Neural cell (in vitro differentiated cells): ENCODE measurements at regions not wholly inside any gene's neighbourhood (a gene's known extent, or its start where the extent isn't known, plus 50 kb on each side); places are given as distances from the start of the nearest gene placed in this dataset.

Experiments used
- H2AFZ ChIP-seq: fragments of 200-600, 300-800 bp; sonication (generic), shearing (Covaris generic); 2 replicates; pipeline ENCODE4 v1.6.0; 2014; ENCODE audit warnings: low read depth, mild to moderate bottlenecking, antibody characterized with exemption, low read length, moderate library complexity
- H3F3A ChIP-seq: fragments of 200-600 bp; shearing (Covaris generic); 2 replicates; pipeline ENCODE4 v1.6.1; 2016; ENCODE audit warnings: mild to moderate bottlenecking, moderate library complexity, mixed read lengths, antibody characterized with exemption, low read length; ENCODE audit not compliant: insufficient read depth, poor library complexity, severe bottlenecking
- H3K27ac ChIP-seq: fragments of 200-600, 300-800 bp; sonication (generic), shearing (Covaris generic); 2 replicates; pipeline ENCODE4 v1.5.1; 2014; ENCODE audit warnings: mild to moderate bottlenecking, low read length, moderate library complexity
- H3K27me3 ChIP-seq: fragments of 300-800, 200-600 bp; sonication (generic), shearing (Covaris generic); 2 replicates; pipeline ENCODE4 v1.6.0; 2014; ENCODE audit warnings: mild to moderate bottlenecking, low read depth, low read length, moderate library complexity; ENCODE audit not compliant: insufficient read depth
- H3K36me3 ChIP-seq: fragments of 300-800, 200-600 bp; sonication (generic), shearing (Covaris generic); 2 replicates; pipeline ENCODE4 v1.5.1; 2014; ENCODE audit warnings: mild to moderate bottlenecking, antibody characterized with exemption, low read length, moderate library complexity; ENCODE audit not compliant: insufficient read depth
- H3K4me2 ChIP-seq: fragments of 300-800, 200-600 bp; sonication (generic), shearing (Covaris generic); 2 replicates; pipeline ENCODE4 v1.6.0; 2014; ENCODE audit warnings: mild to moderate bottlenecking, low read length
- H3K4me3 ChIP-seq: fragments of 300-800, 200-600 bp; sonication (generic), shearing (Covaris generic); 2 replicates; pipeline ENCODE4 v1.5.1; 2014; ENCODE audit warnings: mild to moderate bottlenecking, low read length, moderate library complexity
- H3K79me2 ChIP-seq: fragments of 200-600 bp; shearing (Covaris generic); replicated peaks from 2 replicates; pipeline ENCODE4 v1.6.0; 2014; ENCODE audit warnings: mild to moderate bottlenecking, low read length, moderate library complexity; ENCODE audit not compliant: insufficient read depth
- H3K9ac ChIP-seq: fragments of 300-800, 200-600 bp; sonication (generic), shearing (Covaris generic); 2 replicates; pipeline ENCODE4 v1.6.1; 2016; ENCODE audit warnings: mild to moderate bottlenecking, low read length, mixed read lengths
- H3K9me2 ChIP-seq: fragments of 200-600 bp; shearing (Covaris generic); 2 replicates; pipeline ENCODE4 v1.6.1; 2016; ENCODE audit warnings: mild to moderate bottlenecking, low read length, mixed read lengths; ENCODE audit not compliant: insufficient read depth
- H3K9me3 ChIP-seq: fragments of 200-600, 300-800 bp; sonication (generic), shearing (Covaris generic); 2 replicates; pipeline ENCODE4 v1.6.1; 2016; ENCODE audit warnings: mild to moderate bottlenecking, mixed run types, low read length, moderate library complexity, mixed read lengths
- H4K20me1 ChIP-seq: fragments of 200-600 bp; shearing (Covaris generic); 2 replicates; pipeline ENCODE4 v1.6.1; 2016; ENCODE audit warnings: mild to moderate bottlenecking, mixed run types; ENCODE audit not compliant: insufficient read depth
- CTCF ChIP-seq: fragments of 450-650 bp; IDR thresholded peaks from 2 replicates; pipeline ENCODE4 v1.5.1; 2014; ENCODE audit warnings: antibody characterized with exemption, mild to moderate bottlenecking, moderate library complexity; ENCODE audit not compliant: poor library complexity, severe bottlenecking
- EP300 ChIP-seq: fragments of 450-650 bp; conservative IDR thresholded peaks from 2 replicates; pipeline ENCODE4 v1.6.1; 2014; ENCODE audit warnings: antibody characterized with exemption, mild to moderate bottlenecking, moderate library complexity; ENCODE audit not compliant: poor library complexity, severe bottlenecking
- EZH2 ChIP-seq: fragments of 200-600, 300-800 bp; shearing (Covaris generic), sonication (generic); IDR thresholded peaks from 2 replicates; pipeline ENCODE4 v1.6.1; 2014; ENCODE audit warnings: antibody characterized with exemption, low read length, borderline replicate concordance, mild to moderate bottlenecking; ENCODE audit not compliant: insufficient read depth, poor library complexity, severe bottlenecking
- MXI1 ChIP-seq: fragments of 450-650 bp; conservative IDR thresholded peaks from 2 replicates; pipeline ENCODE4 v1.6.1; 2014; ENCODE audit warnings: antibody characterized with exemption, mild to moderate bottlenecking; ENCODE audit not compliant: poor library complexity, severe bottlenecking
- POLR2AphosphoS5 ChIP-seq: IDR thresholded peaks from 2 replicates; pipeline ENCODE4 v1.6.1; 2012
- RAD21 ChIP-seq: fragments of 450-650 bp; conservative IDR thresholded peaks from 2 replicates; pipeline ENCODE4 v1.6.1; 2014; ENCODE audit warnings: antibody characterized with exemption, mild to moderate bottlenecking, moderate library complexity
- SMC3 ChIP-seq: fragments of 450-650 bp; conservative IDR thresholded peaks from 2 replicates; pipeline ENCODE4 v1.6.1; 2014; ENCODE audit warnings: antibody characterized with exemption, mild to moderate bottlenecking, moderate library complexity; ENCODE audit not compliant: poor library complexity
- TAF1 ChIP-seq: IDR thresholded peaks from 2 replicates; pipeline ENCODE4 v1.6.1; 2012; ENCODE audit warnings: low read depth
- TF ChIP-seq, protein P1 (sequence below): IDR thresholded peaks from 2 replicates; pipeline ENCODE4 v1.6.1; 2012; ENCODE audit warnings: borderline replicate concordance

- no peaks in the 10 kb centered on the region for H3F3A ChIP-seq
Observed at GRCh38 chr15:93771196-93772030, 459.9 kb upstream of the MCTP2 start.

DNA sequence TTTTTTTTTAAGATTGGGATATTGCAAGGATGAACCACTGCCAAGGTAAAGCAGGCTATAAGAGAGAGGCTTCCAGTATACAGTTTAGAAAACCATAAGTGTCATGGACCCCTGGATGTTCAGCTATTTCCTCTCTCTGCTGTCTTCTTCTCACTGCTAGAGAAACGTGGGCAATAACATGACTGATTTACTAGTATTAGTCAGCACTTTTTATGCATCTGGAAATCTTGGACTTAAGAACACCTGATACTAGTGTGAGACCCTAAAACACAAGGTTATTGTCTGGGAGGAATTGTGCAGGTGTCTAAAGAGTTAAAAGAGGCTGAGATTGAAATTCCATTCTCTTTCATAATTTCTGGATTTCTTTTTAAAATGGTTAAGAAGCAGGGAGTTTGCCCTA is 460.6 kb upstream of the MCTP2 start:
- no peak overlapping the region for H3K27ac ChIP-seq
- no peaks in the 10 kb centered on the region for H4K20me1 ChIP-seq
- no peak overlapping the region for H2AFZ ChIP-seq
- no peak overlapping the region for H3K9ac ChIP-seq
- H3K27me3 ChIP-seq: no peaks in the 10 kb centered on the region
- H3K4me3 ChIP-seq: no peak overlapping the region
- TF ChIP-seq, protein P1, sequence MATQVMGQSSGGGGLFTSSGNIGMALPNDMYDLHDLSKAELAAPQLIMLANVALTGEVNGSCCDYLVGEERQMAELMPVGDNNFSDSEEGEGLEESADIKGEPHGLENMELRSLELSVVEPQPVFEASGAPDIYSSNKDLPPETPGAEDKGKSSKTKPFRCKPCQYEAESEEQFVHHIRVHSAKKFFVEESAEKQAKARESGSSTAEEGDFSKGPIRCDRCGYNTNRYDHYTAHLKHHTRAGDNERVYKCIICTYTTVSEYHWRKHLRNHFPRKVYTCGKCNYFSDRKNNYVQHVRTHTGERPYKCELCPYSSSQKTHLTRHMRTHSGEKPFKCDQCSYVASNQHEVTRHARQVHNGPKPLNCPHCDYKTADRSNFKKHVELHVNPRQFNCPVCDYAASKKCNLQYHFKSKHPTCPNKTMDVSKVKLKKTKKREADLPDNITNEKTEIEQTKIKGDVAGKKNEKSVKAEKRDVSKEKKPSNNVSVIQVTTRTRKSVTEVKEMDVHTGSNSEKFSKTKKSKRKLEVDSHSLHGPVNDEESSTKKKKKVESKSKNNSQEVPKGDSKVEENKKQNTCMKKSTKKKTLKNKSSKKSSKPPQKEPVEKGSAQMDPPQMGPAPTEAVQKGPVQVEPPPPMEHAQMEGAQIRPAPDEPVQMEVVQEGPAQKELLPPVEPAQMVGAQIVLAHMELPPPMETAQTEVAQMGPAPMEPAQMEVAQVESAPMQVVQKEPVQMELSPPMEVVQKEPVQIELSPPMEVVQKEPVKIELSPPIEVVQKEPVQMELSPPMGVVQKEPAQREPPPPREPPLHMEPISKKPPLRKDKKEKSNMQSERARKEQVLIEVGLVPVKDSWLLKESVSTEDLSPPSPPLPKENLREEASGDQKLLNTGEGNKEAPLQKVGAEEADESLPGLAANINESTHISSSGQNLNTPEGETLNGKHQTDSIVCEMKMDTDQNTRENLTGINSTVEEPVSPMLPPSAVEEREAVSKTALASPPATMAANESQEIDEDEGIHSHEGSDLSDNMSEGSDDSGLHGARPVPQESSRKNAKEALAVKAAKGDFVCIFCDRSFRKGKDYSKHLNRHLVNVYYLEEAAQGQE: no peak
- no peaks in the 10 kb centered on the region for H3F3A ChIP-seq
- H3K9me3 ChIP-seq: no peaks in the 10 kb centered on the region
- H3K9me2 ChIP-seq: no peaks in the 10 kb centered on the region
- no peak overlapping the region for H3K4me2 ChIP-seq
- no peaks in the 10 kb centered on the region for H3K79me2 ChIP-seq
- no peaks in the 10 kb centered on the region for H3K36me3 ChIP-seq

More at GRCh38 chr15:93771196-93772030, 459.9 kb upstream of the MCTP2 start:
- H3K27ac ChIP-seq: no peak overlapping the region
- H3K4me2 ChIP-seq: no peak overlapping the region
- no peak overlapping the region for H3K9ac ChIP-seq
- H4K20me1 ChIP-seq: no peaks in the 10 kb centered on the region
- H3K9me2 ChIP-seq: no peaks in the 10 kb centered on the region
- no peaks in the 10 kb centered on the region for H3K36me3 ChIP-seq
- H2AFZ ChIP-seq: no peak overlapping the region
- no peak overlapping the region for H3K4me3 ChIP-seq
- H3K27me3 ChIP-seq: no peaks in the 10 kb centered on the region
- TF ChIP-seq CTCF (no peak), SMC3 (no peak), MXI1 (no peak), TAF1 (no peak), POLR2AphosphoS5 (no peak), EZH2 (no peak), RAD21 (no peak), EP300 (no peak)
- TF ChIP-seq, protein P1: no peak
- H3K79me2 ChIP-seq: no peaks in the 10 kb centered on the region
- no peaks in the 10 kb centered on the region for H3K9me3 ChIP-seq
